HCT116 (cell line): ENCODE measurements at regions not wholly inside any gene's neighbourhood (a gene's known extent, or its start where the extent isn't known, plus 50 kb on each side); places are given as distances from the start of the nearest gene placed in this dataset.

Experiments
- EGR1 ChIP-seq: IDR thresholded peaks from 2 replicates; pipeline ENCODE4 v1.6.1; 2012; ENCODE audit warnings: low read depth
- ELF1 ChIP-seq: IDR thresholded peaks from 2 replicates; pipeline ENCODE4 v1.6.1; 2012; ENCODE audit warnings: low read depth, borderline replicate concordance
- EZH2 ChIP-seq: fragments of 200-600 bp; sonication (generic); IDR thresholded peaks from 2 replicates; pipeline ENCODE4 v1.6.1; 2017; ENCODE audit warnings: antibody characterized with exemption, mixed run types
- FOSL1 ChIP-seq: IDR thresholded peaks from 2 replicates; pipeline ENCODE4 v1.6.1; 2012; ENCODE audit warnings: low read depth
- JUND ChIP-seq: IDR thresholded peaks from 2 replicates; pipeline ENCODE4 v1.6.1; 2012
- POLR2A ChIP-seq: IDR thresholded peaks from 2 replicates; pipeline ENCODE4 v1.7.0; 2011; ENCODE audit warnings: borderline replicate concordance; ENCODE audit not compliant: insufficient read depth, insufficient read length; ENCODE audit errors: extremely low read depth
- POLR2AphosphoS5 ChIP-seq: IDR thresholded peaks from 2 replicates; pipeline ENCODE4 v1.6.1; 2011; ENCODE audit warnings: mild to moderate bottlenecking, low read depth, low read length, moderate library complexity
- RAD21 ChIP-seq: IDR thresholded peaks from 2 replicates; pipeline ENCODE4 v1.6.1; 2012; ENCODE audit warnings: low read depth, mild to moderate bottlenecking
- SIN3A ChIP-seq: IDR thresholded peaks from 2 replicates; pipeline ENCODE4 v1.6.1; 2012; ENCODE audit warnings: low read depth
- SP1 ChIP-seq: IDR thresholded peaks from 2 replicates; pipeline ENCODE4 v1.6.1; 2012; ENCODE audit warnings: low read depth
- SRF ChIP-seq: IDR thresholded peaks from 2 replicates; pipeline ENCODE4 v1.6.1; 2012; ENCODE audit warnings: low read depth
- TF ChIP-seq, protein P1 (sequence below), 3 experiments: fragments of 200-600 bp in 1 of 3; sonication (generic) in 1 of 3; IDR thresholded peaks in 2 of 3; conservative IDR thresholded peaks in 1 of 3; 2 replicates each; pipeline ENCODE4 v1.5.1; 2012 to 2017; ENCODE audit warnings: low read depth in 2 of 3, low read length in 2 of 3, antibody characterized with exemption in 1 of 3, borderline replicate concordance in 1 of 3, control low read depth in 1 of 3, mild to moderate bottlenecking in 1 of 3, mixed read lengths in 1 of 3, mixed run types in 1 of 3, moderate library complexity in 1 of 3; ENCODE audit not compliant: insufficient read depth in 1 of 3
- TF ChIP-seq, protein P2 (sequence below): IDR thresholded peaks from 2 replicates; pipeline ENCODE4 v1.6.1; 2011; ENCODE audit warnings: mild to moderate bottlenecking, low read length, moderate library complexity; ENCODE audit not compliant: insufficient replicate concordance; ENCODE audit errors: extremely low read depth

DNA sequence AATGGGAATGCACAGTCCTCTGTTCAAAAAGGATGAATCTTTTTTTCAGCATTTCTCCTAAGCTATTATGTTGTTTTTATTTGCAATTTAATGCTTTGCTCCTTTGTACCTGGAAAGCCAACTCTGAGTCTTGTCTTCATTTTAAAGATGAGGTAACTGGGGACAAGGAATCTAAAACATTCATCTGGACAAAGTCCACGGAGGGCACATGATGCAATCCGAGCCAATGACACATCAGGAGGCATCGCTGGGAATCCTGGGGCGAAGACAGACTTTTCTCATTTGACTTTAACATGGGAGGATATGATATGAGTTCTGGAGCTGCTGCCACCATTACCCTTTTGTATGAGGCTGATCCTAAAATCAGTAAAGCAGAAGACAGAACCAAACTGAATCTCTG is 116.5 kb upstream of the REG3G start:
- TF ChIP-seq, protein P1, sequence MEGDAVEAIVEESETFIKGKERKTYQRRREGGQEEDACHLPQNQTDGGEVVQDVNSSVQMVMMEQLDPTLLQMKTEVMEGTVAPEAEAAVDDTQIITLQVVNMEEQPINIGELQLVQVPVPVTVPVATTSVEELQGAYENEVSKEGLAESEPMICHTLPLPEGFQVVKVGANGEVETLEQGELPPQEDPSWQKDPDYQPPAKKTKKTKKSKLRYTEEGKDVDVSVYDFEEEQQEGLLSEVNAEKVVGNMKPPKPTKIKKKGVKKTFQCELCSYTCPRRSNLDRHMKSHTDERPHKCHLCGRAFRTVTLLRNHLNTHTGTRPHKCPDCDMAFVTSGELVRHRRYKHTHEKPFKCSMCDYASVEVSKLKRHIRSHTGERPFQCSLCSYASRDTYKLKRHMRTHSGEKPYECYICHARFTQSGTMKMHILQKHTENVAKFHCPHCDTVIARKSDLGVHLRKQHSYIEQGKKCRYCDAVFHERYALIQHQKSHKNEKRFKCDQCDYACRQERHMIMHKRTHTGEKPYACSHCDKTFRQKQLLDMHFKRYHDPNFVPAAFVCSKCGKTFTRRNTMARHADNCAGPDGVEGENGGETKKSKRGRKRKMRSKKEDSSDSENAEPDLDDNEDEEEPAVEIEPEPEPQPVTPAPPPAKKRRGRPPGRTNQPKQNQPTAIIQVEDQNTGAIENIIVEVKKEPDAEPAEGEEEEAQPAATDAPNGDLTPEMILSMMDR (IDR thresholded peaks at IDR 0.05 in 2 of 3, conservative IDR thresholded peaks at IDR 0.05 in 1 of 3; ENCODE audit: borderline replicate concordance in 1 of 3, insufficient read depth in 1 of 3, low read depth in 2 of 3, low read length in 2 of 3) = no peak
- TF ChIP-seq RAD21 (no peak), POLR2AphosphoS5 (no peak), FOSL1 (no peak), EGR1 (no peak), SRF (no peak), SP1 (no peak), POLR2A (no peak), JUND (no peak), EZH2 (no peak), ELF1 (no peak), SIN3A (no peak)
- TF ChIP-seq, protein P2, sequence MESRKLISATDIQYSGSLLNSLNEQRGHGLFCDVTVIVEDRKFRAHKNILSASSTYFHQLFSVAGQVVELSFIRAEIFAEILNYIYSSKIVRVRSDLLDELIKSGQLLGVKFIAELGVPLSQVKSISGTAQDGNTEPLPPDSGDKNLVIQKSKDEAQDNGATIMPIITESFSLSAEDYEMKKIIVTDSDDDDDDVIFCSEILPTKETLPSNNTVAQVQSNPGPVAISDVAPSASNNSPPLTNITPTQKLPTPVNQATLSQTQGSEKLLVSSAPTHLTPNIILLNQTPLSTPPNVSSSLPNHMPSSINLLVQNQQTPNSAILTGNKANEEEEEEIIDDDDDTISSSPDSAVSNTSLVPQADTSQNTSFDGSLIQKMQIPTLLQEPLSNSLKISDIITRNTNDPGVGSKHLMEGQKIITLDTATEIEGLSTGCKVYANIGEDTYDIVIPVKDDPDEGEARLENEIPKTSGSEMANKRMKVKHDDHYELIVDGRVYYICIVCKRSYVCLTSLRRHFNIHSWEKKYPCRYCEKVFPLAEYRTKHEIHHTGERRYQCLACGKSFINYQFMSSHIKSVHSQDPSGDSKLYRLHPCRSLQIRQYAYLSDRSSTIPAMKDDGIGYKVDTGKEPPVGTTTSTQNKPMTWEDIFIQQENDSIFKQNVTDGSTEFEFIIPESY = no peak
